HCT116 (cell line): ENCODE measurements at regions not wholly inside any gene's neighbourhood (a gene's known extent, or its start where the extent isn't known, plus 50 kb on each side); places are given as distances from the start of the nearest gene placed in this dataset.

Experiments used
- ATAC-seq: fragments of 200-7000 bp; cut with Tn5 transposase; 2 replicates; pipeline ENCODE4 v1.9.1; 2020; ENCODE audit warnings: mild to moderate bottlenecking, moderate library complexity
- BruUV-seq: library from RNA; stranded (reverse); fragments of 400-500 nt; replicated peaks from 2 replicates; lab custom pipeline; 2021; lab: Mats Ljungman, UMichigan
- CTCF ChIA-PET: fragments of 300-600 bp; sonication (Branson Sonifier 250); formaldehyde crosslinking; loops from one replicate; lab custom pipeline; 2021; ENCODE audit warnings: antibody characterized with exemption; lab: Charles Lee
- POLR2A ChIA-PET: fragments of 300-600, 350-600 bp; sonication (Branson Sonifier 250); formaldehyde crosslinking; loops from one replicate; lab custom pipeline; 2021; ENCODE audit warnings: antibody characterized with exemption; lab: Charles Lee
- RAD21 ChIA-PET, 2 experiments: fragments of 300-600 bp; sonication (Branson Sonifier 250); formaldehyde crosslinking; loops; one replicate each; lab custom pipeline; 2023; ENCODE audit warnings: low total read pairs in 2 of 2; ENCODE audit not compliant: uncharacterized antibody in 2 of 2, unreplicated experiment in 2 of 2, low non-redundant PET in 1 of 2; lab: Charles Lee
- DNase-seq: peaks from one replicate; pipeline ENCODE4 v3.0.0-alpha.2; 2010; ENCODE audit warnings: low read depth, low spot score
- H2AFZ ChIP-seq: fragments of 200-600 bp; shearing (Covaris generic), sonication (generic); 2 replicates; pipeline ENCODE4 v1.6.1; 2017; ENCODE audit warnings: low read depth, mixed run types, mixed read lengths, antibody characterized with exemption, low read length; ENCODE audit not compliant: poor library complexity, severe bottlenecking
- H3K27ac ChIP-seq: 2 replicates; pipeline ENCODE4 v1.5.1; 2012; ENCODE audit warnings: low read depth, low read length
- H3K27me3 ChIP-seq: fragments of 200-600 bp; sonication (generic); 2 replicates; pipeline ENCODE4 v1.6.1; 2016; ENCODE audit warnings: mixed run types, low read length, mixed read lengths; ENCODE audit not compliant: insufficient read depth
- H3K36me3 ChIP-seq, 2 experiments: fragments of 200-500 bp in 1 of 2; fragments of 200-600 bp in 1 of 2; sonication (Bioruptor generic) in 1 of 2; sonication (generic) in 1 of 2; 2 replicates each; pipeline versions ENCODE4 v1.5.1 to v1.6.1; 2014 to 2016; ENCODE audit warnings: low read length in 2 of 2, inconsistent platforms in 1 of 2, mixed read lengths in 1 of 2, mixed run types in 1 of 2; ENCODE audit not compliant: insufficient read depth in 2 of 2, control insufficient read depth in 1 of 2
- H3K4me1 ChIP-seq, 2 experiments: fragments of 200-600 bp in 1 of 2; sonication (generic) in 1 of 2; 2 replicates each; pipeline versions ENCODE4 v1.5.1 to v1.6.1; 2012 to 2017; ENCODE audit warnings: low read length in 2 of 2, inconsistent platforms in 1 of 2, mild to moderate bottlenecking in 1 of 2, mixed read lengths in 1 of 2, mixed run types in 1 of 2, moderate library complexity in 1 of 2; ENCODE audit not compliant: insufficient read depth in 2 of 2, control insufficient read depth in 1 of 2
- H3K4me2 ChIP-seq: fragments of 200-600 bp; sonication (generic); 2 replicates; pipeline ENCODE4 v1.6.1; 2017; ENCODE audit warnings: mixed run types, low read length, mixed read lengths
- H3K4me3 ChIP-seq, 2 experiments: fragments of 200-600 bp in 1 of 2; sonication (generic) in 1 of 2; replicated peaks in 1 of 2; 2 replicates each; pipeline ENCODE4 v1.5.1; 2011 to 2016; ENCODE audit warnings: low read length in 2 of 2, control low read depth in 1 of 2, low read depth in 1 of 2, mild to moderate bottlenecking in 1 of 2, mixed read lengths in 1 of 2, mixed run types in 1 of 2
- H3K79me2 ChIP-seq: fragments of 200-600 bp; sonication (generic); 2 replicates; pipeline ENCODE4 v1.6.1; 2017; ENCODE audit warnings: mild to moderate bottlenecking, mixed run types, low read length, moderate library complexity, mixed read lengths; ENCODE audit not compliant: insufficient read depth
- H3K9ac ChIP-seq: fragments of 200-600 bp; sonication (generic); 2 replicates; pipeline ENCODE4 v1.6.1; 2016; ENCODE audit warnings: low read length, mixed read lengths
- H3K9me2 ChIP-seq: fragments of 200-600 bp; sonication (generic), shearing (Covaris generic); 2 replicates; pipeline ENCODE4 v1.6.1; 2017; ENCODE audit warnings: mixed run types, mild to moderate bottlenecking, moderate library complexity; ENCODE audit not compliant: insufficient read depth
- H3K9me3 ChIP-seq, 2 experiments: fragments of 200-500 bp in 1 of 2; fragments of 200-600 bp in 1 of 2; sonication (Bioruptor generic) in 1 of 2; sonication (generic) in 1 of 2; 2 replicates each; pipeline ENCODE4 v1.6.1; 2014 to 2017; ENCODE audit warnings: low read length in 2 of 2, mixed read lengths in 2 of 2, inconsistent platforms in 1 of 2, low read depth in 1 of 2, mild to moderate bottlenecking in 1 of 2, mixed run types in 1 of 2, moderate library complexity in 1 of 2; ENCODE audit not compliant: control insufficient read depth in 1 of 2, insufficient read depth in 1 of 2
- H4K20me1 ChIP-seq: fragments of 200-600 bp; sonication (generic), shearing (Covaris generic); 2 replicates; pipeline ENCODE4 v1.6.1; 2017; ENCODE audit warnings: mixed run types, mild to moderate bottlenecking, moderate library complexity; ENCODE audit not compliant: insufficient read depth
- EGR1 ChIP-seq: IDR thresholded peaks from 2 replicates; pipeline ENCODE4 v1.6.1; 2012; ENCODE audit warnings: low read depth
- ELF1 ChIP-seq: IDR thresholded peaks from 2 replicates; pipeline ENCODE4 v1.6.1; 2012; ENCODE audit warnings: low read depth, borderline replicate concordance
- JUND ChIP-seq: IDR thresholded peaks from 2 replicates; pipeline ENCODE4 v1.6.1; 2012
- TCF7L2 ChIP-seq: IDR thresholded peaks from 2 replicates; pipeline ENCODE4 v1.7.0; 2011; ENCODE audit warnings: borderline replicate concordance, inconsistent platforms; ENCODE audit not compliant: insufficient read depth, insufficient read length; ENCODE audit errors: extremely low read depth
- ZBTB33 ChIP-seq: IDR thresholded peaks from 2 replicates; pipeline ENCODE4 v1.6.1; 2011; ENCODE audit warnings: mild to moderate bottlenecking, low read length, moderate library complexity; ENCODE audit not compliant: insufficient replicate concordance; ENCODE audit errors: extremely low read depth
- intact Hi-C: fragments of 100-400 bp; cut with micrococcal nuclease; formaldehyde crosslinking; loops from 2 replicates; pipeline ENCODE4 v1.10.0; 2022

GRCh38 chr3:107928084-107928445, 162.8 kb downstream of the CD47 start:
- BruUV-seq = no TSS peak
- DNase-seq = no peak

More at GRCh38 chr3:107928084-107928445, 162.8 kb downstream of the CD47 start:
- H3K27ac ChIP-seq = no peak overlapping the region
- H3K4me1 ChIP-seq = peaks cover 0 to 14% of the 10 kb centered on the region in 2 experiments; a peak in 2 of 4 replicates
- no peaks in the 10 kb centered on the region for H4K20me1 ChIP-seq
- H3K9me2 ChIP-seq = no peaks in the 10 kb centered on the region
- intact Hi-C loops = loop anchor here (5.0 kb wide), 1 partner anchor 164 kb away; the partner anchor contains the start of gene CD47
- ChIA-PET CTCF (interaction anchor here (1.0 to 2.5 kb wide), 12 partner anchors 10 to 550 kb away, joined by 3 to 9 read pairs (median 6); no protein-coding TSS in a partner anchor), POLR2A (no interaction called here)
- no peaks in the 10 kb centered on the region for H3K36me3 ChIP-seq
- H3K9me3 ChIP-seq = no peaks in the 10 kb centered on the region
- peak overlapping the region; percentile 36 for H2AFZ ChIP-seq
- TF ChIP-seq ELF1 = no peak
- TF ChIP-seq TCF7L2 = no peak
- TF ChIP-seq EGR1 = no peak
- TF ChIP-seq JUND = no peak
- no peak for TF ChIP-seq ZBTB33
- TF ChIP-seq, all 23 proteins: peak for 0
- peak; percentile 39 for ATAC-seq
- Histone ChIP-seq H3K4me2 (peak overlapping the region; percentile 86), H3K4me3 (peak overlapping the region; percentile 51 to 62), H3K79me2 (no peaks in the 10 kb centered on the region), H3K27me3 (no peaks in the 10 kb centered on the region), H3K9ac (peak overlapping the region; percentile 50)
- RAD21 ChIA-PET = interaction anchor here in 1 of 2 experiments (0.9 kb wide), 1 partner anchor 72 kb away, joined by 4 read pairs; no protein-coding TSS in a partner anchor
